GM18505 (cell line): ENCODE measurements at regions not wholly inside any gene's neighbourhood (a gene's known extent, or its start where the extent isn't known, plus 50 kb on each side); places are given as distances from the start of the nearest gene placed in this dataset.

Experiments used
- ATAC-seq: cut with Tn5 transposase; IDR thresholded peaks from one replicate; pipeline ENCODE4 v1.9.1; 2021; ENCODE audit not compliant: unreplicated experiment
- POLR2A ChIP-seq: IDR thresholded peaks from 4 replicates; pipeline ENCODE4 v1.6.1; 2011; ENCODE audit warnings: borderline replicate concordance; ENCODE audit not compliant: insufficient read depth, insufficient read length; ENCODE audit errors: extremely low read depth

DNA sequence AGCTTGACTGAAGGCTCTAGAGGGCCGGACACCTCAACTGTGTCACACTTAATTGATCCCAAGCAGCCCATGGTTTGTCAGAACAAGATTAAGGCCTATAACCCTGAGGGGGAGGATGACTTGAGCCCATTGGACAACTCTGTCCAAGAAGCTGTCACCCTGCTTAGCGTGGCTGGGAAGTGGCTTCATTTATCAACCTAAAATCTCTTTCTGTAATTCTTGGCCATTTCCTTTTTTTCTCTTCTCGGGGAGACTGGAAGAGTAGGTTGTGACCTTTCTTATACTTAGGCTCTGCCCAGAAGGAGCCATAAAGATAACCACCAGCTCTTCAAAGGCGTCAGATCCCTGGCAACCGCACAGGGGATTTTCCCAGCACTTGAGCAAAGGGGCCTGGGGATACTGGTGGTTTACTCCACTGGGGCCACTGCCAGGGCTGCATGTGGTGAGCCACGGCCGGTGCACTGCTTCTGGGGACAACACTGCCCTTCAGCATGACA is 265.5 kb downstream of the CYRIA start:
- ATAC-seq = no peak
- no peak for TF ChIP-seq POLR2A

DNA sequence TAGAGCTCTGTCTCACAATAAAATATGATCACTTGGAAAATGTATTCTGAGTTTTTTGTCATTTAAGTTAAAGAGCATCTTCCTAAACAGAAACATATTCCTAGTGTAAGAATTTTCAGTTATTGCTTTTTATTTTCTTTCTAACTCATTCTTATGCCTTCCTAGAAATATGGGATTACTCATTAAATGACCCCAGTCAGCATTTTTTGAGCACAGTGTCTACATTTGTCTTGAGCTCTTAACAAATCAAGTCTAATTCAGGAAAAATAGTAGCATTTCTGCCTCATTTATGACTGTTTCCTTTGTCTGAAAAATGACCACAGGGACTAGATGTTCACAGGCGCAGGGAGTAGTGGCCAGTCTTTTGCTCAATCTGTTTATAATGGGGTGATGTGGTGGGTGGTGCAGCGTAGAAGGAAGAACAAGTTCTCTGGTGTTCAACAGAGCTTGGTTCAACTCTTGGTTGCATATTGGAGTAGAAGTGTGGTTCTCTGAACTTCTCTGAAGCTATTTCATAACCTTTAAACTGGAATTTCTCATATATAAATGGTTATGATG is 267.1 kb downstream of the CYRIA start:
- no peak for TF ChIP-seq POLR2A
- ATAC-seq = no peak

DNA sequence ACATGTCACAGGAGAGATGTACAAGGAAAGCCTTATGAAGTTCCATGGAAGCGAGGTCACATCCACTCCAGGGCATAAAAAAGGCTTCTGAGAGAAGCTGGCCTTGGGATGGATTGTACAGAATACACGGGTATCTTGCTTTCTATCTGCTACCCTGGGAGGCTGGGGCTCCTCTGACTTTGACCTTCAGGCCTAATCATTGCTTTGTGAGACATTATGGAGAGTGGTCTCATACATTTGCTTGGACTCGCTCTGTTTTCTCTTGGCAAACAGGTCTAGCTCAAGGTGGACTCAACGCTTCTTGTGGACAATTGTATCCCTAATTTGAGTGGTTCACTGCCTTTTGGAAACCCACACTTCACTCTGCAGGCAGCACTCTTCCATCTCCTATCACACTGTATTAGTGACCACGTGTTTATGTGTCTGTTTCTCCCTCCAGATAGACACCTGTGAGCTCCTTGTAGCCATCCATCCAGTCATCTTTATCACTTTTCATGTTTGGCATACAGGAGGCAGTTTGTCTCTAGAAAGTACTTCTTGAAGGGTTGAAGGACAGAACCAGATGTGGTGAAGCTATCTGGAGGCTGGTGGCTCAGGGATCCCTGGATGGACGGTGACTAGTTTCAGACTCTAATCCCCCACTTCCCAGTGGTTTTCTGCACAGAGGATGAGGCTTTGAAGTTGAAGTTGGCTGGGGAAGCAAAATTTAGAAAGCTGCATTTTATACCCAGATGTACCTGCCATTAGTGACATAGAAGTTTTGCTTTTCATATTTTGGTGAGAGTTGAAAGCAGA is 267.8 kb downstream of the CYRIA start:
- no peak for ATAC-seq
- no peak for TF ChIP-seq POLR2A

DNA sequence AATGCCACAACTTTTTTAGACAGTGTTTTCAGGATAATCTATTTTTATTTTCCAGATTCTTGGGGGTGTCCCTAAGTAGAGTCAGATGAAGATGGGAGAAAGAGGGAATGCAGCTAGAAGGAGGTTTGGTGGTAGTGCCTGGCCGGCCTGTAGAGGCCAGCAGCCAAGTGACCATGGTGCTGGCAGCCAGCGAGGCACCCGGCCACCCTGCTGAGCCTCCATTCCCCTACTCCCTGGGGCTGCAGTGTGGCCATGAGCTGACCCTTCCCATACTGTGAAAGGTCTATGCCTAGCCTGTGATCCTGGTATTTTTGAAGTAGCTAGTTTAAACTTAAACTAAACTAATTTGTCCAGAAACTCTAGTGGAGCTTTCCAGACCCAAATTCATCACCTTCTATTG is 268.6 kb downstream of the CYRIA start:
- ATAC-seq = no peak
- no peak for TF ChIP-seq POLR2A

DNA sequence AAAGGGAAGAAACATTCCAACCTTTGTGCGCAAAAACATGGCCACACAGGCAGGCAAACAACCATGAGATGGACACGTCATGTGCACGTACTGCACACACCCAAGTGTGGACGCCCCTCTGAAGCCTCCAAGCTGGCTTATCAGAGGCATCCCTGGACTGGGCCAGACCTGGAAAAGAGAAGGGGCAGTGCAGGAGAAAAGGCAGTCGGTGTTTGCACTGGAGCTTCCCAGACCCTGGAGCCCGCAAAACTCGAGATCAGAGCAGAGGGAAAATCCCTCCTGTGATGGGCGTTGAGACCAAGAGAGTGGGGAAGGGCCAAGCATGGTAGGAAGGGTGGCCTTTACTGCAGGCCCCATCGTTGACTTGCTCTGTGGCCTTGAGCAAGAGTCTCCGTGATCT is 269.5 kb downstream of the CYRIA start:
- no peak for TF ChIP-seq POLR2A
- ATAC-seq = no peak

DNA sequence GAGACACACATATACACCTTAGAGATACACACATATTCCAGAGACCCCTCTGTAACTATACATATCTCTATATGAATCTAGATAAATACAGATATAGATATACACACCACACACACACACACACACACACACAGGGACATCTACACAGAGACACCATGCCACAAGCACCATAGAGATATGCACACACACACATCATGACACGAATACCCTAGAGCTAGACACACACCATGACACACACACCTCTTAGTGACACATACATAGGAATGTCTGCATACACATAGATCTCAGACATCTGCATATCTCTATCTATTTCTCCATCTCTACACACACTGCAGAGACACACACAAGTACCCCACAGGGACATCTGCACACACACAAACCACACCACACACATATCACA is 270.0 kb downstream of the CYRIA start:
- TF ChIP-seq POLR2A = no peak
- no peak for ATAC-seq

DNA sequence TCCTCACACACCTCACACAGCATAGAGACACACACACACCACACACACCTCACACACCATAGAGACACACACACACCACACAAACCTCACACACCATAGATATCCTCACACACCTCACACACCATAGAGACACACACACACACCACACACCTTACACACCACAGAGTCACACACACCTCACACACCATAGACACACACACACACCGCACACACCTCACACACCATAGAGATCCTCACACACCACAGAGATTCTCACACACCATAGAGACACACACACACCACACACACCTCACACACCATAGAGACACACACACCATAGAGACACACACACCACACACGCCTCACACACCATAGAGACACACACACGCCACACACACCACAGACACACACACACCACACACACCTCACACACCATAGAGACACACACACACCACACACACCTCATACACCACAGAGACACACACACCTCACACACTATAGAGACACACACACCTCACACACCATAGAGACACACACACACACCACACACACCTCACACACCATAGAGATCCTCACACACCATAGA is 270.6 kb downstream of the CYRIA start:
- no peak for ATAC-seq
- TF ChIP-seq POLR2A = no peak

DNA sequence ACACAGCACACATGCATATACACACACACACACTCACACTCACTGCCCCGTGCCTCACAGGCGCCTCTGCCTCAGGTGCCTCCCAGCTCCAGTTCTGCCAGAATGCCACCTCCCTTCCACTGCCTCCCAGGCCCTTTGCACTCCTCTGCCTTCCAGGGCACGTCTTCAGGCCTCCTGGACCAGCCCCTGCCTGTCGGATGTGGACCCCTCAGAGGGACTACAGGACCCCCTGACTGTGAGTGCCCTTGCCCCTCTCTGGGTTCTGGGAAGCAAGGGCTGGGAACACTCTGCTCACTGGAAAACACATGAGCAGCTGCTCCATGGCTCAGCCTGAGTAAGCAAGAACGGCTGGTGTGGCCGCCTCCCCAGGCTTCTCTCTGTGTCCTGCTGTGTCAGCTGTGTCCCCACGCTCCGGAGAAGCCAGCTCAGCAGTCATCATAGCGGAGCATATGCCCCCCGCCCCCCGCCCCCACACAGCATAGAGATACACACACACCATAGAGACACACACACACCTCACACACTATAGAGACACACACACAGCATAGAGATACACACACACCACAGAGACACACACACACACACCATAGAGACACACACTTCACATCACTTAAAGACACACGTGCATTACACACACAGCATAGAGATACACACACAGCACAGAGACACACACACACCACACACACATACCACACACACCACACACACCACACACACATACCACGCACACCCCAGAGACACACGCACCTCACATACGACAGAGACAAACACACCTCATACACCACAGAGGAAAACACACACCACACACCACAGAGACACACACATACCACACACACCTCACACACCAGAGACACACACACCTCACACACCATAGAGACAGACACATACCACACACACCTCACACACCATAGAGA is 271.3 kb downstream of the CYRIA start:
- no peak for ATAC-seq
- no peak for TF ChIP-seq POLR2A

DNA sequence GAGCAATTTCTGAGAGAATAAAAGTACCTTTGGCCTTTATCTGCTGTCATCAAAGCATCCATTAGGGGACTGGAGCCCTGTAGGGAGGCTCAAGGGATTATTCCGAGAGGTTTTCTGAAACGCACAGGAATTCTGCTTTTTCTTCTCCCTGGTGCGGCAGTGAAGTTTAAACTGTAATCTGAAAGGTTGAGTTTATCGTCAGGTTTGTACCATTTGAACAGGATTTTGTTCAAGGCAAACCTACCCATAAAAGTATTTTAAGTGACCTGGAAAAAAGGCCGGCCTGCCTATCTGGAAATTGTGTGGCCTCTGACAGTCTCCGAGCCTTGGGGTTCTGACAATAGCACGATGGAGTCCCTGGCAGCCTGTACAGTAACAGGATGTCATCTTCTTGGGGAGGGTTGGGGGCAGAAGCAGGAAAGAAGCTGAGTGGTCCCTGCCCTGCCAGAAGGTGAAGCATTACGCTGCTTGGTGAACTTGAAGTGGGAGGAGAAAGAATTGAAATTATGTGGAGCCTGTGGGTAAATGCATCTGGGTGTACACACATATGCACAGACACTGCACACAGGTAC is 272.0 kb downstream of the CYRIA start:
- no peak for ATAC-seq
- no peak for TF ChIP-seq POLR2A

DNA sequence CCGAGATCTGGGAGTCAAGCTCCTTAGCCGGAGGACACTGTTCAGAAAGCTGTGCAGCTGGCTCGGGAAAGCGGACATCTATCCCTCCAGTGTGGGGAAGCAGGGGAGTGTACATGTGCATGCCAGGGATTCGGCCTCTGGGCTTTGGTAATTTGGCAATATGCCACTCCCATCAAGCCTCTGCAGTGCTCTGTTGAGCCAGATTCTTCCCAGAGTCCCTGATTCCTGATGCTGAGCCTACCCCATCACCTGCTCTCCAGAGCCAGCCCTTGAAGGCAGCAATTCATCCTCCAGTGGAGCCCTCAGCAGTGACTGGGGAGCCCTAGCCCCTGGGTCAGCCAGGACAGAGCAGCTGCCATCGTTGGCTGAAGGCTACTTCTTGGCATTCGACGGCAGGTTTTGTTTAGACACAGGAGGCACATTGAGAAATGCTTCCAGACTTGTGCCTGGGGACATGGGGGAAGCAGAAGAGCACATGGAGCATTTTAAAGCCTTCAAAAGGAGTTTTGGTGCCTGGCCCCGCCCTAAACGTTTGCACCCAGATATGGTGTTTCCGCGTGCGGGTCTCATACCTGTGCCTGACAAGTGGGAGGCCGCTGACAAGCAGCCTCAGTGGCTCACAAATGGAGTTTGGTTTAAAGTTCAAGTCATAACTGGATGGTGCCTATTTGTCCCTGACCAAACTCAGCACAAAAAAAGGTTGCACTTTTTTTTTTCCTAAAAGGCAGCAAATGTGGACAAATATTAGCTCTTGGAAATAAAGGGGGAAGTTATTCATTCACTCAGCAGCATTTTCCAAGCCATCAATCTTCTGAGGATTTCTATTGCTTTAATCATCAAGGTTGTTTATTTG is 272.8 kb downstream of the CYRIA start:
- ATAC-seq = no peak
- TF ChIP-seq POLR2A = no peak

DNA sequence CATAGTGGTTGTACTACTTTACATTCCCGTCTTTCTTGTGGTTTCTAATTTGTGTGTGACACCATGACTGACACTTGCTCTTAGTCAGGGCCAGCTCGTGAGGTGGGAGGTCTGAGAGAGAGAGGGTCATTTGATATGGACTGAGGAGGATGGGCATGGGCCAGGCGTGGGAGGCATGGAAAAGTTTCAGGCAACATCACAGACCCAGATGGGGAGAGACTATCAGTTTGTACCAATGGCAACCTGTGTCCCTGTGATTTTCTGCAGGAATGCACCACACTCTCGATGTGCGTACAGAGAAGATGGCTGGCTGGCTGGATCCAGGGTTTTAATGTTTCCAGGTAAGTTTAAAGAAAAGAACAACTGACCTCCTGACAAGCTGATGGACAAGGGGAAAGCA is 273.6 kb downstream of the CYRIA start:
- no peak for ATAC-seq
- TF ChIP-seq POLR2A = no peak

DNA sequence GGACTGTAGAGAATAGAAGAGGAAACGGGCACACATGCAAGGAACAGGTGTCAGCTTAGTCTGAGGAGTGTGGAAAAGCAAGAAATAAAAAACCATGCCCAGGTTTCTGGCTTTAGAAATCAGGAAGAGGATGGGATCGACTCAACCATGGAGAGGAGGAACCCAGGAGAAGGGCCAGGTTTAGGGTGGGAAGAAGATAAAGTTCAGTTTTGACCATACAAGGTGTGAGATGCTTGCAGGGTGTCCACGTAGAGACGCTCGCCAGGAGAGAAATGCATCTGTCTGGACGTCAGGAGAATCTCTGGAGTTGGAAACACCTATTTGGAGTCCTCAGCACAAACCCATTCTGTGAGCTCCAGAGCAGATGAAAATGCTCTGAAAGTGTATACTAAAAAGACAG is 275.1 kb downstream of the CYRIA start:
- no peak for ATAC-seq
- no peak for TF ChIP-seq POLR2A
